K562 (cell line): ENCODE measurements at regions not wholly inside any gene's neighbourhood (a gene's known extent, or its start where the extent isn't known, plus 50 kb on each side); places are given as distances from the start of the nearest gene placed in this dataset.

ENCODE experiments used
- FOSL1 ChIP-seq: fragments of 200-800 bp; sonication (Bioruptor generic); conservative IDR thresholded peaks from 2 replicates; pipeline ENCODE4 v1.6.1; 2016; ENCODE audit warnings: missing genetic modification characterization, missing compliant biosample characterization
- L3MBTL2 ChIP-seq: fragments of 450-650 bp; IDR thresholded peaks from 2 replicates; pipeline ENCODE4 v1.6.1; 2016; ENCODE audit warnings: mild to moderate bottlenecking, moderate library complexity
- MEIS2 ChIP-seq: fragments of 450-650 bp; IDR thresholded peaks from 2 replicates; pipeline ENCODE4 v1.6.1; 2014; ENCODE audit warnings: mild to moderate bottlenecking; ENCODE audit not compliant: partially characterized antibody
- RAD21 ChIP-seq, 2 experiments: fragments of 250-450 bp in 1 of 2; fragments of 450-650 bp in 1 of 2; sonication (Bioruptor Pico) in 1 of 2; formaldehyde crosslinking in 1 of 2; IDR thresholded peaks in 1 of 2; conservative IDR thresholded peaks in 1 of 2; 2 replicates each; pipeline versions ENCODE4 v1.4.0 to v1.8.0; 2020 to 2022; ENCODE audit warnings: mild to moderate bottlenecking in 2 of 2, moderate library complexity in 1 of 2
- RNF2 ChIP-seq: sonication (generic); IDR thresholded peaks from 2 replicates; pipeline ENCODE4 v1.6.1; 2016
- VEZF1 ChIP-seq: fragments of 200-800 bp; sonication (Bioruptor generic); IDR thresholded peaks from 2 replicates; pipeline ENCODE4 v1.6.1; 2017; ENCODE audit warnings: missing genetic modification characterization, missing compliant biosample characterization
- ZNF740 ChIP-seq, 3 experiments: fragments of 200-800 bp in 1 of 3; sonication (Bioruptor generic) in 1 of 3; sonication (generic) in 1 of 3; formaldehyde crosslinking in 1 of 3; IDR thresholded peaks; 2 replicates each; pipeline versions ENCODE4 v1.6.1 to v1.8.0; 2016 to 2022; ENCODE audit warnings: mild to moderate bottlenecking in 2 of 3, missing compliant biosample characterization in 2 of 3, missing genetic modification characterization in 2 of 3, missing genetic modification reagents in 1 of 3
- ZNF766 ChIP-seq: fragments of 200-800 bp; sonication (Bioruptor generic); conservative IDR thresholded peaks from 2 replicates; pipeline ENCODE4 v1.6.1; 2016; ENCODE audit warnings: missing genetic modification characterization, missing compliant biosample characterization
- TF ChIP-seq, protein P1 (sequence below), 2 experiments: IDR thresholded peaks; 2 replicates each; pipeline ENCODE4 v1.6.1; 2011; ENCODE audit warnings: borderline replicate concordance in 1 of 2, control low read depth in 1 of 2, low read depth in 1 of 2, low read length in 1 of 2, mild to moderate bottlenecking in 1 of 2, mixed read lengths in 1 of 2, moderate library complexity in 1 of 2; ENCODE audit not compliant: insufficient read depth in 1 of 2, insufficient read length in 1 of 2, poor library complexity in 1 of 2, severe bottlenecking in 1 of 2; ENCODE audit errors: extremely low read depth in 1 of 2
- TF ChIP-seq, protein P2 (sequence below), 2 experiments: fragments of 450-650 bp; conservative IDR thresholded peaks; 2 replicates each; pipeline ENCODE4 v1.6.1; 2017; ENCODE audit warnings: mild to moderate bottlenecking in 2 of 2, moderate library complexity in 2 of 2

DNA sequence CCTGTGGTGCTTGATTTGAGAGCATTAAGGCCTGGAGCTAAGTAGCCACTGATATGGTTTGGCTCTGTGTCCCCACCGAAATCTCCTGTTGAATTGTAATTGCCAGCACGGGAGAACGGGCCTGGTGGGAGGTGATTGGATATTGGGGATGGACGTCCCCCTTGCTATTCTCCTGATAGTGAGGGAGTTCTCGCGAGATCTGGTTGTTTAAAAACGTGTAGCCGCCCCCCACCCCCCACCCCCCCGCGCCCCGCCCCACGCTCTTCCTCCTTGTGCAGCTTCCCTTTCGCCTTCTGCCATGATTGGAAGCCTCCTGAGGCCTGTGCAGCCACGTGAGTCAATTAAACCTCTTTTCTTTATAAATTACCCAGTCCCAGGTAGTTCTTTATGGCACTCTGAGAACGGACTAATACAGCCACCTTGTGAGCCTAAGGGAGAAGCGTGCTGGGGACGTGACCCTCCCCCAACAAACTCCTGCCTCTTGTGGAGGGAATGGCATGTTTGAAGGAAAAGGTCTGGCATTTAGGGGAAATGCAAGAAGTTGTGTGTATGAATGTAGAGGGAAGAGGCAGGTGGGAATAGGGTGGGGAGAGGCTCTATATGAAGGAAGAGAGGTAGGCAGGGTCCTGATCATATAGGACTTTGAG is 118.0 kb upstream of the KMT2C start (continued):
- TF ChIP-seq, protein P1, sequence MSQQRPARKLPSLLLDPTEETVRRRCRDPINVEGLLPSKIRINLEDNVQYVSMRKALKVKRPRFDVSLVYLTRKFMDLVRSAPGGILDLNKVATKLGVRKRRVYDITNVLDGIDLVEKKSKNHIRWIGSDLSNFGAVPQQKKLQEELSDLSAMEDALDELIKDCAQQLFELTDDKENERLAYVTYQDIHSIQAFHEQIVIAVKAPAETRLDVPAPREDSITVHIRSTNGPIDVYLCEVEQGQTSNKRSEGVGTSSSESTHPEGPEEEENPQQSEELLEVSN (IDR thresholded peaks at IDR 0.05; ENCODE audit: borderline replicate concordance in 1 of 2, extremely low read depth in 1 of 2, insufficient read depth in 1 of 2, insufficient read length in 1 of 2, low read depth in 1 of 2, low read length in 1 of 2, poor library complexity in 1 of 2, severe bottlenecking in 1 of 2): peak in 1 of 2 experiments; percentile 19
- peak; percentile 77 for TF ChIP-seq VEZF1 (CRISPR knock-in tag)
- TF ChIP-seq RAD21 (CRISPR knock-in tag; conservative IDR thresholded peaks at IDR 0.05 in 1 of 2, IDR thresholded peaks at IDR 0.05 in 1 of 2): peak in 1 of 2 experiments; percentile 7; a peak in 1 of 4 replicates
- no peak for TF ChIP-seq FOSL1 (tag)
- TF ChIP-seq MEIS2: no peak
- TF ChIP-seq ZNF766: 0 out of 2 replicates have a peak, but pooled peaks have one; percentile 59
- TF ChIP-seq, protein P2, sequence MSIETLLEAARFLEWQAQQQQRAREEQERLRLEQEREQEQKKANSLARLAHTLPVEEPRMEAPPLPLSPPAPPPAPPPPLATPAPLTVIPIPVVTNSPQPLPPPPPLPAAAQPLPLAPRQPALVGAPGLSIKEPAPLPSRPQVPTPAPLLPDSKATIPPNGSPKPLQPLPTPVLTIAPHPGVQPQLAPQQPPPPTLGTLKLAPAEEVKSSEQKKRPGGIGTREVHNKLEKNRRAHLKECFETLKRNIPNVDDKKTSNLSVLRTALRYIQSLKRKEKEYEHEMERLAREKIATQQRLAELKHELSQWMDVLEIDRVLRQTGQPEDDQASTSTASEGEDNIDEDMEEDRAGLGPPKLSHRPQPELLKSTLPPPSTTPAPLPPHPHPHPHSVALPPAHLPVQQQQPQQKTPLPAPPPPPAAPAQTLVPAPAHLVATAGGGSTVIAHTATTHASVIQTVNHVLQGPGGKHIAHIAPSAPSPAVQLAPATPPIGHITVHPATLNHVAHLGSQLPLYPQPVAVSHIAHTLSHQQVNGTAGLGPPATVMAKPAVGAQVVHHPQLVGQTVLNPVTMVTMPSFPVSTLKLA (conservative IDR thresholded peaks at IDR 0.05): peak; percentile 27 to 46; a peak in 1 of 4 replicates
- TF ChIP-seq L3MBTL2: peak; percentile 63
- TF ChIP-seq ZNF740 (CRISPR knock-in tag; IDR thresholded peaks at IDR 0.05): peak; percentile 32; the same call in 1 of the 2 replicates
- TF ChIP-seq ZNF740 (tag; IDR thresholded peaks at IDR 0.05): peak in 1 of 2 experiments; percentile 96; a peak in 2 of 4 replicates
- TF ChIP-seq RNF2: no peak
